ENCODE measurements at regions not wholly inside any gene's neighbourhood (a gene's known extent, or its start where the extent isn't known, plus 50 kb on each side); places are given as distances from the start of the nearest gene placed in this dataset.

DNA sequence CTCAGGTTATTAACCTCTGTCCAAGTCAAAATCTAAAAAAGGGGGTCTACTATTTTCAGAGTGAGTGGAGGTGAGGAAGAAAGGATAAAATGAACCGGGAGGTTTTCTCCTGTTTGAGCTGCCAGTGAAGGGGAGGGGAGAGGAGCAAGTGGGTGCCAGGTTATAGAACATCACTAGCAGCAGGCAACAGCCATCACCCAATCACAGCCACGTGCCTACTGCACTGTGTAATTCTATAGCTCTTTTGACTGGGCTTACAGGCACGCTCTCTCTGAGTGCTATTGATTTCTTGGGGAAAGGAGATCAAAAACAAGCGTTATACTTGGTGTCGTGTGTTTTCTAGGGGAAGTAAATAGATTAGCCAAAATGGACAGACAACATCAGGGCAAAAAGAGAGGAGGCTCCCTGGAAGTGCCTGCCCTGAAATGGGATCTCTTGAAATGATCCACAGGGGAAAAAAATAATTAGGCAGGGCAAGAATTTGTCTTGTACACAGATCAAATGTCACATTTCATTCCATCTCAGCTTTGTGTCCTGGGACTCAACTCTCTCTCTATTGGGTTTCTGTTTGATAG, 300.5 kb upstream of the LCORL start:
- no peak overlapping the region for H3K27ac ChIP-seq (ENCODE audit: low read length)
- H3K9me3 ChIP-seq (ENCODE audit: control insufficient read depth in 2 of 2, low read length in 2 of 2), result no peaks in the 10 kb centered on the region
- no peak overlapping the region for H3K4me3 ChIP-seq (ENCODE audit: low read length in 2 of 2)
- no peak overlapping the region for H3K9ac ChIP-seq (ENCODE audit: low read length in 2 of 2)
- H3K36me3 ChIP-seq (ENCODE audit: control insufficient read depth in 2 of 2, insufficient read depth in 2 of 2, low read length in 2 of 2), result no peaks in the 10 kb centered on the region
- H3K4me1 ChIP-seq (ENCODE audit: control insufficient read depth, insufficient read depth, low read length), result no peaks in the 10 kb centered on the region
- no peaks in the 10 kb centered on the region for H3K27me3 ChIP-seq (ENCODE audit: control insufficient read depth in 1 of 2, insufficient read depth in 2 of 2, low read length in 2 of 2)

DNA sequence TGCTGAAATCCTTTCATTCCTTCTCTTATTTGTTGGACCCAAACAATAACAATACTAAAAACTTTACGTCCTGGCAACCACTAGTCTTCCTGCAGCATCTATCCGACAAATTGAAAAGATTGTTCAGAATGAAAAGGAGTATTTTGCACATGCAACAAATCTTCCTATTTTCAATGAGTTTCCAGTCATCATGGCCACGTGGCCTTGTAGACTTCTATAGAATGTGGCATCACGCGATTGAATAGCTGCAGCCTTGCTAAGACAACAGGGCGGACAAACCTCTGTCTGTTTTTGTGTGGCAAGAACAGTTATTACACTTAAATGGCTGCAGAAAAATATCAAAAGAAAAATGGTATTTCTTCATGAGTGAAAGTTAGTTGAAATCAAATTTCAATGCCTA, 297.9 kb upstream of the LCORL start:
- no peak overlapping the region for H3K27ac ChIP-seq (ENCODE audit: low read length)
- H3K27me3 ChIP-seq (ENCODE audit: control insufficient read depth in 1 of 2, insufficient read depth in 2 of 2, low read length in 2 of 2), result no peaks in the 10 kb centered on the region
- H3K9ac ChIP-seq (ENCODE audit: low read length in 2 of 2), result no peak overlapping the region
- H3K36me3 ChIP-seq (ENCODE audit: control insufficient read depth in 2 of 2, insufficient read depth in 2 of 2, low read length in 2 of 2), result no peaks in the 10 kb centered on the region
- H3K4me3 ChIP-seq (ENCODE audit: low read length in 2 of 2), result no peak overlapping the region
- no peaks in the 10 kb centered on the region for H3K9me3 ChIP-seq (ENCODE audit: control insufficient read depth in 2 of 2, low read length in 2 of 2)
- H3K4me1 ChIP-seq (ENCODE audit: control insufficient read depth, insufficient read depth, low read length), result no peaks in the 10 kb centered on the region

DNA sequence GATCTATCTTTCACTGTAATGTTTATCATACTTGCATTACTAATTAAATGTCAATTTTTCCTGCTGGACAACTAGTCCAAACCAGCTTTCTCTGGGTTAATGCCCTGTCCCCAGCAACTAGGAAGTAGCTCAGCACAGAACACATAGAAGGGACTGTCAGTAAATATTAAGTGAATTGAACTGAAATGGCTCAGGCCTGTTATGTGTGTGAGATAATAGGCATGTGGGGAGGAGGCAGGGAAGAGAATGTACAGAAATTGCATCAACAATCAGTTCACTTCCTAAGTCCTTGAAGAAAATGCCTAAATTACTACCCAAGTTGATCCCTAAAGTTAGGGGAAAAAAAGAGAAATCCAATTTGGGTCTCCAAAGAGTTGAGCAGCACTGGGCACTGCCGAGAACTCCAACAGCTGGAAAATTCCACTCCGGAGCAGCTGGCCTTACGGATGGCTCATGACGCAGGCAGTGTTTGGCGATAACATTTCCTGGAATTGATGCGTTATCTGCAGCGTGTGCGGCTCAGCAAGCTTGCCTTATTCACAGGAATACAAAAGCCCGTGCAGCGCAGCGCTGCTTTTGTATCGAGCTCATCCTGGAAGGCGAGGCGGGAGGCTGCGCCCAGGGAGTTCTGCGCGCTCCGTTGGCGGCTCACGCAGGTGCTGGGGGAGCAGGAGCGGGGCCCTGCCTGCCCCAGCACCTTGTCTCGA, 297.3 kb upstream of the LCORL start:
- no peaks in the 10 kb centered on the region for H3K9me3 ChIP-seq (ENCODE audit: control insufficient read depth in 2 of 2, low read length in 2 of 2)
- peak overlapping the region in 1 of 2 donors; percentile 35 for H3K4me3 ChIP-seq (ENCODE audit: low read length in 2 of 2)
- H3K27ac ChIP-seq (ENCODE audit: low read length), result no peak overlapping the region
- no peaks in the 10 kb centered on the region for H3K27me3 ChIP-seq (ENCODE audit: control insufficient read depth in 1 of 2, insufficient read depth in 2 of 2, low read length in 2 of 2)
- H3K36me3 ChIP-seq (ENCODE audit: control insufficient read depth in 2 of 2, insufficient read depth in 2 of 2, low read length in 2 of 2), result no peaks in the 10 kb centered on the region
- no peak overlapping the region for H3K9ac ChIP-seq (ENCODE audit: low read length in 2 of 2)
- no peaks in the 10 kb centered on the region for H3K4me1 ChIP-seq (ENCODE audit: control insufficient read depth, insufficient read depth, low read length)

DNA sequence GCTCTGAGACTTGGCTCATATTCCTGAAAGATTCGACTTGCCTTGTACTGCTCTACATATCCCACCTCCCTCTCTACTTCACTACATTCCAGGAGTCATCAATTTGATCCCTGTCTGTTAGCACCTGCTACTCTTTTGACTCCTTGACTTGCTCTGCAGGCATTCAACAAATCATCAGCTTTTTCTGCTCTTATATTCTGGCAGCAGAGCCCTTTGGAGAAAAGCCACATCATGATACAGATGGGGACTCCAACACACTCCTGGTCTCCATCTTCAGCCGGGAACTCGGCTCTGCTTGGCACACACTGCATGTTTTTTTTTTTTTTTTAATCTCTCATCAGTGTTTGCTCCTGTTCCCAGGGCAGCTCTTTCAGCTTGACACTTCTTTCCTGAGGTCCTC, 293.2 kb upstream of the LCORL start:
- Histone ChIP-seq H3K27me3 (ENCODE audit: control insufficient read depth in 1 of 2, insufficient read depth in 2 of 2, low read length in 2 of 2) (no peaks in the 10 kb centered on the region), H3K4me1 (ENCODE audit: control insufficient read depth, insufficient read depth, low read length) (no peaks in the 10 kb centered on the region), H3K9ac (ENCODE audit: low read length in 2 of 2) (no peak overlapping the region), H3K36me3 (ENCODE audit: control insufficient read depth in 2 of 2, insufficient read depth in 2 of 2, low read length in 2 of 2) (no peaks in the 10 kb centered on the region), H3K4me3 (ENCODE audit: low read length in 2 of 2) (no peak overlapping the region), H3K9me3 (ENCODE audit: control insufficient read depth in 2 of 2, low read length in 2 of 2) (no peaks in the 10 kb centered on the region), H3K27ac (ENCODE audit: low read length) (no peak overlapping the region)

DNA sequence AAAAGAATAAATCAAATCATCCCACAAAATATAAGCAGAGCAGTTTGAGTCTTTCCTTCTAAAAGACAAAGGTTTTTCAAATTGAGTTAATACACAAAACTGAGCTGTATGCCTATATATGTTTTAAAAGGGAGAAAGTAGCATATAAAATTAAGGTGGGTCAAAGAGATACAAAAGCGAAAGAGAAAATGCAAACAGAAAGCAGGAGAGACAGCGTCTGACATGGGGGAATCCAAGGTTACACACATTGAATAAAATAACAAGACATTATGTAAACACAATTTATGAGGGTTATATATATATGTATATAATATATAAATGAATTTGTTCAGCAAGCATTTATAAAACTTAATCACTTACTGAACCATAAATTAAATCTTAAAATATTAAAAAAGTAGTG, 276.1 kb upstream of the LCORL start:
- no peak overlapping the region for H3K9ac ChIP-seq (ENCODE audit: low read length in 2 of 2)
- no peak overlapping the region for H3K27ac ChIP-seq (ENCODE audit: low read length)
- H3K4me1 ChIP-seq (ENCODE audit: control insufficient read depth, insufficient read depth, low read length), result no peaks in the 10 kb centered on the region
- no peaks in the 10 kb centered on the region for H3K36me3 ChIP-seq (ENCODE audit: control insufficient read depth in 2 of 2, insufficient read depth in 2 of 2, low read length in 2 of 2)
- H3K27me3 ChIP-seq (ENCODE audit: control insufficient read depth in 1 of 2, insufficient read depth in 2 of 2, low read length in 2 of 2), result no peaks in the 10 kb centered on the region
- H3K9me3 ChIP-seq (ENCODE audit: control insufficient read depth in 2 of 2, low read length in 2 of 2), result no peaks in the 10 kb centered on the region
- no peak overlapping the region for H3K4me3 ChIP-seq (ENCODE audit: low read length in 2 of 2)

DNA sequence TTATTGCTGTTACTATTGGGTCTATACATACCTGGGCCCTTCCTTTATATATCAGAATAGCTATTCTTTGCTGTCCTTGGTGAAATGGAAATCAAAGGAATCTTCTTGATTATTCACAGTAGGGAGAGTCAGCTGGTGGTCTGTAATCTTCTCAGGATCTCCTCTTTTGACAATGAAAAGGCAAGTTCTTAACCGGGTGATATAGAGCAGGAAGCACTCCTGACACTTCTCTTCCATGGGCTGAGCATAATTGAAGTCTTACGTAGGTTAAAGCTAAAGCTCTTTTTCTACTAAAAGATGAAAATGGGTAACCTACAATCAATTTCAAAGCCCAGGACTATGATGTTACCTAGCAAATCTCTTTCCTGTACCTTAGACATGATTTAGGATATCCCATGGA, 274.9 kb upstream of the LCORL start:
- Histone ChIP-seq H3K27me3 (ENCODE audit: control insufficient read depth in 1 of 2, insufficient read depth in 2 of 2, low read length in 2 of 2) (no peaks in the 10 kb centered on the region), H3K9me3 (ENCODE audit: control insufficient read depth in 2 of 2, low read length in 2 of 2) (no peaks in the 10 kb centered on the region), H3K4me1 (ENCODE audit: control insufficient read depth, insufficient read depth, low read length) (no peaks in the 10 kb centered on the region), H3K27ac (ENCODE audit: low read length) (no peak overlapping the region), H3K4me3 (ENCODE audit: low read length in 2 of 2) (no peak overlapping the region), H3K9ac (ENCODE audit: low read length in 2 of 2) (no peak overlapping the region), H3K36me3 (ENCODE audit: control insufficient read depth in 2 of 2, insufficient read depth in 2 of 2, low read length in 2 of 2) (no peaks in the 10 kb centered on the region)

DNA sequence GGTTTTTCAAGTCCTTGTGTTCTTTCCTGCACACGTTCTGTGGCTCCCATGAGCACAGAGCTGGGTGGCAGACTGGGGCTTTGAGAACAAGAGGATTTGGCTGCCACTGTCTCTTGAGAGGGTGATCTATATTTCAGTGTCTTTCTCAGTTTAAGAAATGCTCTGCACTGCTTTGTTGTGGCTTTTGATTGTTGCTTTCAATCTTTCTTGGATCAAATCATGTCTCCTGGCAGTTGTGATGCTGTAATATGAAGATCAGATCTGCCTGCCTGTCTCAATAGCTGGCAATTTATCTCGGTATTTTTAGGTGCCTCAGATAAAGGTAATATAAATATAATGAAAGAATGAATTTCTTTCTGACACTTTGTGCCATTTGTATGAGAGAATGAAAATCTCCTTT, 273.3 kb upstream of the LCORL start:
- Histone ChIP-seq H3K4me1 (ENCODE audit: control insufficient read depth, insufficient read depth, low read length) (no peaks in the 10 kb centered on the region), H3K9me3 (ENCODE audit: control insufficient read depth in 2 of 2, low read length in 2 of 2) (no peaks in the 10 kb centered on the region), H3K9ac (ENCODE audit: low read length in 2 of 2) (no peak overlapping the region), H3K36me3 (ENCODE audit: control insufficient read depth in 2 of 2, insufficient read depth in 2 of 2, low read length in 2 of 2) (no peaks in the 10 kb centered on the region), H3K27ac (ENCODE audit: low read length) (no peak overlapping the region), H3K4me3 (ENCODE audit: low read length in 2 of 2) (no peak overlapping the region), H3K27me3 (ENCODE audit: control insufficient read depth in 1 of 2, insufficient read depth in 2 of 2, low read length in 2 of 2) (no peaks in the 10 kb centered on the region)

DNA sequence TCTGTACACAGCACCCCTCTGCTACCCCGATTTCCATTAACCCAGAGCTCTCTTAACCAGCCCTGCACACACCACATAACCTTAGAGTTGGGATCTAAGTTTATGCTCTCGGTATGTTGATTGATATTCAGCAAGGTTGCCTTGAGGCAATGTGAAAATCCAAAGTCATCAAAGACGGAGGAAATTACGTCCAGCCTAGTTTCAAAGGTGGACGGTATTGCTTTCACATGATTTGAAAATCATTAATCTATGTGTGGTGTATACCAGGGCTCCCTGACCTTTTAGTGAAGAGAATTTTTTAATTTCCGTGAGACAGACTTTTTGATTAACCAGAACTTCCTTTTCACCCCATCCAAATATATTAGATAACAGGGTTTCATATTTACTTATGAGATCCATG, 272.5 kb upstream of the LCORL start:
- no peaks in the 10 kb centered on the region for H3K4me1 ChIP-seq (ENCODE audit: control insufficient read depth, insufficient read depth, low read length)
- H3K27ac ChIP-seq (ENCODE audit: low read length), result no peak overlapping the region
- H3K9ac ChIP-seq (ENCODE audit: low read length in 2 of 2), result no peak overlapping the region
- H3K27me3 ChIP-seq (ENCODE audit: control insufficient read depth in 1 of 2, insufficient read depth in 2 of 2, low read length in 2 of 2), result no peaks in the 10 kb centered on the region
- H3K36me3 ChIP-seq (ENCODE audit: control insufficient read depth in 2 of 2, insufficient read depth in 2 of 2, low read length in 2 of 2), result no peaks in the 10 kb centered on the region
- no peak overlapping the region for H3K4me3 ChIP-seq (ENCODE audit: low read length in 2 of 2)
- H3K9me3 ChIP-seq (ENCODE audit: control insufficient read depth in 2 of 2, low read length in 2 of 2), result no peaks in the 10 kb centered on the region

DNA sequence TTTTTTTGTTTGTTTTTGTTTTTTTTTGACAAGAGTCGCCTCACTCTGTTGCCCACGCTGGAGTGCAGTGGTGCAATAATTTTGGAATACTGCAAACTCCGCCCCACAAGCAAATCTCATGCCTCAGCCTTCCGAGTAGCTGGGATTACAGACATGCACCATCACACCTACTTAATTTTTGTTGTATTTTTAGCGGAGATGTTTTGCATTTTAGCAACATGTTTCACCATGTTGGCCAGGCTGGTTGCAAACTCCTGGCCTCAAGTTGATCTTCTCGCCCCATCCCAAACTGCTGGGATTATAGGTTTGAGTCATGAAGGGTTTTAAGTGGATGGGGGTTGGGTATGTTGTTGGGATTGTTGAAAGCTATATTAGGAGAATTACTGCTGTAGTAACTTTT, 270.9 kb upstream of the LCORL start:
- Histone ChIP-seq H3K9me3 (ENCODE audit: control insufficient read depth in 2 of 2, low read length in 2 of 2) (no peaks in the 10 kb centered on the region), H3K36me3 (ENCODE audit: control insufficient read depth in 2 of 2, insufficient read depth in 2 of 2, low read length in 2 of 2) (no peaks in the 10 kb centered on the region), H3K4me1 (ENCODE audit: control insufficient read depth, insufficient read depth, low read length) (no peaks in the 10 kb centered on the region), H3K9ac (ENCODE audit: low read length in 2 of 2) (no peak overlapping the region), H3K4me3 (ENCODE audit: low read length in 2 of 2) (no peak overlapping the region), H3K27me3 (ENCODE audit: control insufficient read depth in 1 of 2, insufficient read depth in 2 of 2, low read length in 2 of 2) (no peaks in the 10 kb centered on the region), H3K27ac (ENCODE audit: low read length) (no peak overlapping the region)

DNA sequence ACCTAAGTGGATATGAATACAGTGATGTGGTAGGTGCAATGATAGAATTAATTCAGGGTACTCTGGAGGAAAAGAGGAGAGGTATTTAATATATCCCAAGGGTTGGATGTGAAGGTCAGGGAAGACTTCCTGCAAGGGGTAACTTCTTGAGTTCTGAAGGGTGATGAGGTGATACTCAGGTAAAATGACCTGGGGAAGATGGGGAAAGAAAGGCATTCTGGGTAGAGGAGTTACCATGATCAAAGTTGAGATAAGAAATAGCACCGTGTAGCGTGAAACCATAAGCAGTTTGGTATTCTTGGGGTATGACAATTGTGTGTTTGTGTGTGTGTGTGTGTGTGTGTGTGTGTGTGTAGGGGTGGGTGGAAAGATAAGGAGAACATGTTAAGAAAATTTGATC, 270.4 kb upstream of the LCORL start:
- no peaks in the 10 kb centered on the region for H3K9me3 ChIP-seq (ENCODE audit: control insufficient read depth in 2 of 2, low read length in 2 of 2)
- H3K27ac ChIP-seq (ENCODE audit: low read length), result no peak overlapping the region

DNA sequence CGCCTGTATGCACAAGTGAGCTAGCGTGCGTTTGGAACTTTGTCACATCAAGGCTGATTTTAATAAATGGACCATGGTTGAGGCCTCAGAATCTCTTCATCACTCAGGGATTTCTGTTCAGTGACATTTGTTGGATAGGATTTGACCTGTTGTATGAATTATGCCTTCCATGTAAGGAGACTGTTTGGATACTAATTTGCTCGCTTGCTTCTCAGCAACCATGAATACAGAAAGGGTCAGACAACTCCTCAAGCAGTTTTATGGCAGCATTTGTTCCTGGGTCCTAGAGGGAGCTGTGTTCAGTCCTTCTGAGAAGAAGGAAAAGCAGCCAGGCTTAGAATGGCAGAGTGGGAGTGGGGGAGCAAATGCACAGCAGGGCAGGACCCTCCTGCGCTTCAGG, 269.7 kb upstream of the LCORL start:
- no peak overlapping the region for H3K4me3 ChIP-seq (ENCODE audit: low read length in 2 of 2)
- no peaks in the 10 kb centered on the region for H3K36me3 ChIP-seq (ENCODE audit: control insufficient read depth in 2 of 2, insufficient read depth in 2 of 2, low read length in 2 of 2)
- H3K4me1 ChIP-seq (ENCODE audit: control insufficient read depth, insufficient read depth, low read length), result no peaks in the 10 kb centered on the region
- no peak overlapping the region for H3K9ac ChIP-seq (ENCODE audit: low read length in 2 of 2)
- no peaks in the 10 kb centered on the region for H3K9me3 ChIP-seq (ENCODE audit: control insufficient read depth in 2 of 2, low read length in 2 of 2)
- no peaks in the 10 kb centered on the region for H3K27me3 ChIP-seq (ENCODE audit: control insufficient read depth in 1 of 2, insufficient read depth in 2 of 2, low read length in 2 of 2)
- H3K27ac ChIP-seq (ENCODE audit: low read length), result no peak overlapping the region

More for the DNA sequence above, 270.4 kb upstream of the LCORL start:
- no peaks in the 10 kb centered on the region for H3K36me3 ChIP-seq (ENCODE audit: control insufficient read depth in 2 of 2, insufficient read depth in 2 of 2, low read length in 2 of 2)
- H3K4me3 ChIP-seq (ENCODE audit: low read length in 2 of 2), result no peak overlapping the region
- no peaks in the 10 kb centered on the region for H3K27me3 ChIP-seq (ENCODE audit: control insufficient read depth in 1 of 2, insufficient read depth in 2 of 2, low read length in 2 of 2)
- H3K4me1 ChIP-seq (ENCODE audit: control insufficient read depth, insufficient read depth, low read length), result no peaks in the 10 kb centered on the region
- no peak overlapping the region for H3K9ac ChIP-seq (ENCODE audit: low read length in 2 of 2)
